GM10248 (cell line): ENCODE measurements at regions not wholly inside any gene's neighbourhood (a gene's known extent, or its start where the extent isn't known, plus 50 kb on each side); places are given as distances from the start of the nearest gene placed in this dataset.

Source experiments
- CTCF ChIA-PET: fragments of 300-600 bp; sonication (Branson Sonifier 250); formaldehyde crosslinking; extraction: SDS; loops from one replicate; lab custom pipeline; 2021; ENCODE audit warnings: antibody characterized with exemption; lab: Yijun Ruan, JAX
- POLR2A ChIA-PET: fragments of 350-650 bp; sonication (Branson Sonifier 250); formaldehyde crosslinking; extraction: SDS; loops from one replicate; lab custom pipeline; 2020; ENCODE audit warnings: antibody characterized with exemption; lab: Yijun Ruan, JAX
- DNase-seq: peaks from one replicate; pipeline ENCODE4 v3.0.0; 2012; ENCODE audit errors: extremely low spot score
- CTCF ChIP-seq: IDR thresholded peaks from 2 replicates; pipeline ENCODE4 v1.5.1; 2012; ENCODE audit warnings: mild to moderate bottlenecking, low read depth; ENCODE audit errors: extremely low read depth, missing control alignments, control extremely low read depth

- no peak for DNase-seq
- TF ChIP-seq CTCF = no peak
- CTCF ChIA-PET = interaction anchor here (1.1 kb wide), 2 partner anchors 8 to 22 kb away, joined by 3 read pairs; no protein-coding TSS in a partner anchor
- POLR2A ChIA-PET = no interaction called here
These were observed 166.2 kb upstream of the VRK2 start for GRCh38 chr2:57880446-57880845.

GRCh38 chr2:57880967-57881366, 165.6 kb upstream of the VRK2 start:
- POLR2A ChIA-PET = no interaction called here
- CTCF ChIA-PET = interaction anchor here (1.1 kb wide), 1 partner anchor 8 kb away, joined by 3 read pairs; no protein-coding TSS in a partner anchor
- DNase-seq = no peak
- no peak for TF ChIP-seq CTCF

GRCh38 chr2:57881998-57882888, 164.4 kb upstream of the VRK2 start:
- ChIA-PET POLR2A (no interaction called here), CTCF (interaction anchor here (1.0 kb wide), 1 partner anchor 11 kb away, joined by 3 read pairs; no protein-coding TSS in a partner anchor)
- TF ChIP-seq CTCF = no peak
- no peak for DNase-seq

- ChIA-PET CTCF (interaction anchor here (1.0 to 1.5 kb wide), 2 partner anchors 10 to 12 kb away, joined by 3 read pairs; no protein-coding TSS in a partner anchor), POLR2A (no interaction called here)
- DNase-seq = no peak
- no peak for TF ChIP-seq CTCF
These were observed 163.6 kb upstream of the VRK2 start for GRCh38 chr2:57882895-57883515.

- no peak for DNase-seq
- POLR2A ChIA-PET = no interaction called here
- CTCF ChIA-PET = interaction anchor here (1.0 to 1.5 kb wide), 5 partner anchors 8 to 564 kb away, joined by 3 to 4 read pairs (median 3); no protein-coding TSS in a partner anchor
- TF ChIP-seq CTCF = no peak
These were observed 162.3 kb upstream of the VRK2 start for GRCh38 chr2:57884281-57884680.

GRCh38 chr2:57885742-57886141, 160.9 kb upstream of the VRK2 start:
- POLR2A ChIA-PET = interaction anchor here (0.5 kb wide), 1 partner anchor 169 kb away, joined by 4 read pairs; no protein-coding TSS in a partner anchor
- TF ChIP-seq CTCF = no peak
- DNase-seq = no peak
- CTCF ChIA-PET = interaction anchor here (0.7 to 1.4 kb wide), 3 partner anchors 13 to 36 kb away, joined by 3 read pairs; no protein-coding TSS in a partner anchor
